Gastroesophageal sphincter (tissue), 4 donors: ENCODE measurements at regions not wholly inside any gene's neighbourhood (a gene's known extent, or its start where the extent isn't known, plus 50 kb on each side); places are given as distances from the start of the nearest gene placed in this dataset.
"Not testable (repeated sequence)": the region's sequence is repeated elsewhere in the genome, so short reads cannot be mapped to it uniquely, and the experiment has no call there.

Experiments used
- ATAC-seq: fragments of 150-250 bp; one replicate; pipeline ENCODE4 v1.9.1; 2016; ENCODE audit warnings: mild to moderate bottlenecking, moderate library complexity
- H3K27ac ChIP-seq, 4 donors: fragments of 200-600 bp; sonication (generic) in 3 of 4; 1 replicate in 3 of 4; 2 replicates in 1 of 4; pipeline ENCODE4 v1.5.1; 2016 to 2019
- H3K27me3 ChIP-seq: fragments of 200-600 bp; sonication (generic); one replicate; pipeline ENCODE4 v1.5.1; 2019
- H3K36me3 ChIP-seq, 2 donors: fragments of 200-600 bp; sonication (generic); one replicate each; pipeline ENCODE4 v1.5.1; 2019; ENCODE audit warnings: control low read depth in 1 of 2
- H3K4me1 ChIP-seq, 3 donors: fragments of 200-600 bp; sonication (generic); 1 replicate in 2 of 3; 2 replicates in 1 of 3; pipeline ENCODE4 v1.5.1; 2016 to 2019; ENCODE audit warnings: control low read depth in 2 of 3
- H3K4me3 ChIP-seq, 2 donors: fragments of 200-600 bp; sonication (generic); one replicate each; pipeline ENCODE4 v1.5.1; 2019; ENCODE audit warnings: mild to moderate bottlenecking in 1 of 2, moderate library complexity in 1 of 2
- H3K9me3 ChIP-seq, 3 donors: fragments of 200-600 bp; sonication (generic); one replicate each; pipeline ENCODE4 v1.5.1; 2017 to 2019; ENCODE audit warnings: control low read depth in 2 of 3
- WGBS, 2 donors: methylation state at CpG; one replicate each; pipeline ENCODE4 v1.1.5; 2018; ENCODE audit warnings: low coverage in 1 of 2; 5-methylcytosine and 5-hydroxymethylcytosine counted together
- small RNA-seq, 4 donors: library from RNA; depleted of rRNA; stranded (forward); fragments of <200 nt; gene quantifications; one replicate each; pipeline ENCODE3, GENCODE V24; 2016

GRCh38 chr15:84547150-84547549, 53.7 kb upstream of the ZSCAN2 start:
- H3K9me3 ChIP-seq, ATAC-seq, H3K27me3 ChIP-seq, H3K4me1 ChIP-seq, H3K4me3 ChIP-seq, H3K27ac ChIP-seq: not testable (repeated sequence)
- WGBS, 2 donors, result 67% methylated on average over 1 of the region's 2 CpGs
- peaks cover 0 to 37% of the 10 kb centered on the region in 2 donors for H3K36me3 ChIP-seq

GRCh38 chr15:84550503-84550902, 50.3 kb upstream of the ZSCAN2 start:
- not testable (repeated sequence) for H3K27ac ChIP-seq, ATAC-seq, H3K9me3 ChIP-seq, H3K4me3 ChIP-seq, H3K27me3 ChIP-seq, H3K4me1 ChIP-seq
- H3K36me3 ChIP-seq, result peaks cover 0 to 57% of the 10 kb centered on the region in 2 donors
- 92 to 100% methylated on average over 3 of the region's 5 CpGs for WGBS, 2 donors

Small RNA genes lying in the stretch of these regions (small RNA-seq; reads per million reads assigned to genes)
- gene AC048382.3 (0 reads per million in 4 donors), gene CSPG4P5 (0 reads per million in 4 donors), gene RF00017 (0 reads per million in 4 donors), gene RN7SL417P (0 reads per million in 4 donors)
